ENCODE measurements at regions not wholly inside any gene's neighbourhood (a gene's known extent, or its start where the extent isn't known, plus 50 kb on each side); places are given as distances from the start of the nearest gene placed in this dataset.

DNA sequence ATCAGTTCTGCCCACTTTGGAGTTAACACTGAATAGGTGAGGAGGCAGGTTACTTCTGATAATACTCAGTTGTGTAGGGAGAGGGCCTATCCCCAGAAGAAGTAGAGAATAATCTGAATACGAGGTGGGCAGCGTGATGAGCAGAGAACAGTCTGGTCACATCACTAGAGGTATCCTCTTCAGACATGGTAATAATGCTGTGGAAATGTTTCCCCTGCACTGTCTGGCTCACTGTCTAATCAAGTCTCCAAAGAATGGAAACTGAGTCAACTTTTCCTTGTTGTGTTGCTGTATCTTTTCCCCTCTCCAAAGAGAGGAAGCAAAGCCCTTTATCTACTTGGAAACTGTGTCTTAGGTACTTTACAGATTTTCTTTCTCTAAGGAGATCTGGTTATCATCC is 110.9 kb upstream of the ANKRD55 start (continued):
- TF ChIP-seq, protein P1, sequence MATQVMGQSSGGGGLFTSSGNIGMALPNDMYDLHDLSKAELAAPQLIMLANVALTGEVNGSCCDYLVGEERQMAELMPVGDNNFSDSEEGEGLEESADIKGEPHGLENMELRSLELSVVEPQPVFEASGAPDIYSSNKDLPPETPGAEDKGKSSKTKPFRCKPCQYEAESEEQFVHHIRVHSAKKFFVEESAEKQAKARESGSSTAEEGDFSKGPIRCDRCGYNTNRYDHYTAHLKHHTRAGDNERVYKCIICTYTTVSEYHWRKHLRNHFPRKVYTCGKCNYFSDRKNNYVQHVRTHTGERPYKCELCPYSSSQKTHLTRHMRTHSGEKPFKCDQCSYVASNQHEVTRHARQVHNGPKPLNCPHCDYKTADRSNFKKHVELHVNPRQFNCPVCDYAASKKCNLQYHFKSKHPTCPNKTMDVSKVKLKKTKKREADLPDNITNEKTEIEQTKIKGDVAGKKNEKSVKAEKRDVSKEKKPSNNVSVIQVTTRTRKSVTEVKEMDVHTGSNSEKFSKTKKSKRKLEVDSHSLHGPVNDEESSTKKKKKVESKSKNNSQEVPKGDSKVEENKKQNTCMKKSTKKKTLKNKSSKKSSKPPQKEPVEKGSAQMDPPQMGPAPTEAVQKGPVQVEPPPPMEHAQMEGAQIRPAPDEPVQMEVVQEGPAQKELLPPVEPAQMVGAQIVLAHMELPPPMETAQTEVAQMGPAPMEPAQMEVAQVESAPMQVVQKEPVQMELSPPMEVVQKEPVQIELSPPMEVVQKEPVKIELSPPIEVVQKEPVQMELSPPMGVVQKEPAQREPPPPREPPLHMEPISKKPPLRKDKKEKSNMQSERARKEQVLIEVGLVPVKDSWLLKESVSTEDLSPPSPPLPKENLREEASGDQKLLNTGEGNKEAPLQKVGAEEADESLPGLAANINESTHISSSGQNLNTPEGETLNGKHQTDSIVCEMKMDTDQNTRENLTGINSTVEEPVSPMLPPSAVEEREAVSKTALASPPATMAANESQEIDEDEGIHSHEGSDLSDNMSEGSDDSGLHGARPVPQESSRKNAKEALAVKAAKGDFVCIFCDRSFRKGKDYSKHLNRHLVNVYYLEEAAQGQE (IDR thresholded peaks at IDR 0.05; ENCODE audit: low read depth, low read length), result no peak

DNA sequence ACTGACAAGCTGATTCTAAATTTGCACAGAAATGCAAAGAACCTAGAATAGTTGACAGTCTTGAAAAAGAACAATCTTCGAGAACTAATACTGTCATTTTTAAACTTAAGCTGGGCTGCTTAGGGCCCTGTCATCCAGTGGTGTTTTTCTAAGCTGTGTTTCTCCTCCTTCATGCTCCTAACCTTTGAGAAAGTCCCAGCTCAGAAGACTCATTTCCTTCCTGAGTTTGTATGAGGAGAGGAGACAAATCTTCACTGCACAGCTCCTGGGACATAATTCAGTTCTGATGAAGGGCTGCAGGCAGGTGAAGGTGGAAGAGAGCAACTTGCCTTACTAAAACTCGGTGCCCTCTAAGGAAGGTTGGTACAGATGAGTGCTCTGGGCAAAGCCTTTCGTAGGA is 109.5 kb upstream of the ANKRD55 start:
- H3K36me3 ChIP-seq (replicated peaks in 1 of 2; ENCODE audit: control insufficient read depth in 1 of 2, insufficient read depth in 2 of 2, low read length in 1 of 2), result no peaks in the 10 kb centered on the region
- H3K79me2 ChIP-seq (ENCODE audit: insufficient read depth), result no peaks in the 10 kb centered on the region
- DNase-seq, result no peak
- no peak for TF ChIP-seq SIN3A (IDR thresholded peaks at IDR 0.05; ENCODE audit: borderline replicate concordance, low read depth, low read length)
- no peak for TF ChIP-seq JUND (IDR thresholded peaks at IDR 0.05)
- TF ChIP-seq FOXJ3 (CRISPR knock-in tag; IDR thresholded peaks at IDR 0.05), result no peak
- TF ChIP-seq POLR2AphosphoS5 (IDR thresholded peaks at IDR 0.05; ENCODE audit: low read depth, low read length), result no peak
- TF ChIP-seq, protein P2, sequence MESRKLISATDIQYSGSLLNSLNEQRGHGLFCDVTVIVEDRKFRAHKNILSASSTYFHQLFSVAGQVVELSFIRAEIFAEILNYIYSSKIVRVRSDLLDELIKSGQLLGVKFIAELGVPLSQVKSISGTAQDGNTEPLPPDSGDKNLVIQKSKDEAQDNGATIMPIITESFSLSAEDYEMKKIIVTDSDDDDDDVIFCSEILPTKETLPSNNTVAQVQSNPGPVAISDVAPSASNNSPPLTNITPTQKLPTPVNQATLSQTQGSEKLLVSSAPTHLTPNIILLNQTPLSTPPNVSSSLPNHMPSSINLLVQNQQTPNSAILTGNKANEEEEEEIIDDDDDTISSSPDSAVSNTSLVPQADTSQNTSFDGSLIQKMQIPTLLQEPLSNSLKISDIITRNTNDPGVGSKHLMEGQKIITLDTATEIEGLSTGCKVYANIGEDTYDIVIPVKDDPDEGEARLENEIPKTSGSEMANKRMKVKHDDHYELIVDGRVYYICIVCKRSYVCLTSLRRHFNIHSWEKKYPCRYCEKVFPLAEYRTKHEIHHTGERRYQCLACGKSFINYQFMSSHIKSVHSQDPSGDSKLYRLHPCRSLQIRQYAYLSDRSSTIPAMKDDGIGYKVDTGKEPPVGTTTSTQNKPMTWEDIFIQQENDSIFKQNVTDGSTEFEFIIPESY (IDR thresholded peaks at IDR 0.05; ENCODE audit: borderline replicate concordance, low read depth), result no peak
- TF ChIP-seq ELF1 (IDR thresholded peaks at IDR 0.05), result no peak
- no peak for TF ChIP-seq GATA2 (CRISPR knock-in tag; IDR thresholded peaks at IDR 0.05)
- no peaks in the 10 kb centered on the region for H3K9me3 ChIP-seq
- no peaks in the 10 kb centered on the region for H4K20me1 ChIP-seq (ENCODE audit: insufficient read depth)
- H2AFZ ChIP-seq (ENCODE audit: low read depth), result no peak overlapping the region
- H3K4me3 ChIP-seq (ENCODE audit: low read depth in 2 of 2, low read length in 1 of 2), result no peak overlapping the region
- H3F3A ChIP-seq (replicated peaks; ENCODE audit: insufficient read depth), result no peaks in the 10 kb centered on the region
- POLR2A ChIA-PET, result no interaction called here
- H3K27ac ChIP-seq (ENCODE audit: low read depth in 2 of 2, low read length in 1 of 2), result no peak overlapping the region
- no peaks in the 10 kb centered on the region for H3K9me2 ChIP-seq
- 83% methylated on average over 3 of the region's 3 CpGs for WGBS (ENCODE audit: low lambda C conversion rate)
- no peaks in the 10 kb centered on the region for H3K27me3 ChIP-seq (ENCODE audit: insufficient read depth)
- H3K9ac ChIP-seq, result no peak overlapping the region
- H3K4me2 ChIP-seq, result no peak overlapping the region
- H3K4me1 ChIP-seq (ENCODE audit: control insufficient read depth in 1 of 2, insufficient read depth in 2 of 2, low read depth in 1 of 2, low read length in 1 of 2), result peaks cover 0 to 4% of the 10 kb centered on the region in 2 experiments; a peak in 2 of 4 replicates
- CTCF ChIA-PET, result no interaction called here

DNA sequence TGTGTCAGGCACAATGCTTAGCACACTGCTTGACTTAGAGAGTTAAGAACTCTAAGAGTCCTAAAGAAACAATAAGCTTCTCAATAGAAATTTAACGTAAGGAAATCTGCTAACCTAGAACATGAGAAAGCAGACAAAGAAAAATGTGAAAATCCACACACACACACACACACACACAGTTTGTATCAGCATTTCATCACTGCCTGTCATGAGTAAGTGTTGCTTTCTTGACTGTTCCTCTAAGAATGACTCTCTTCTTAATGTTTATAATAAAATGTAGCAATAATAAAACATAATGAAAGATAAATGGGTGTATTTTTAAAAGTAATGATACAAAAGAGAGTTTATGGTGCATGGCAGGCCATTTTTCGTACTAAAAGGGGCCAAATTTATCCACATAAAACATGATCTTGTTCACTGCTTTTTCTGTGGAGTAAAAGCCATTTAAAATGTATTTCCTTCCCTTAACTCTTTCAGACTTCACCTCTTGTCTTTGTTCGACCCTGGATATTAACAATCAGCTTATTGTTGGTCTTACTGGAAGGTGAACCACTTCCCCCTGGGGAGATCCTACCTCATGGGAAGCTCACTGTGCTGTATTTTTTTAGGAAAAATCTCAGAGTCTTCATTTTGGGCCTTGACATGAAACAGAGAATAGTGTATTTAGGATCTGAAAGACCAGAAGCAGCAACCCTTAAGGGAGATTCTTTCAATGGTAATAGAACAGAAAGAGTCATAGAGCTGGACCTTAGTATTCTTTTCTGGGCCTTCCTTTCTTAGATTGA is 107.3 kb upstream of the ANKRD55 start:
- ChIA-PET CTCF (no interaction called here), POLR2A (interaction anchor here (0.5 kb wide), 1 partner anchor 26 kb away, joined by 4 read pairs; no protein-coding TSS in a partner anchor)
- Histone ChIP-seq H3K4me3 (ENCODE audit: low read depth in 2 of 2, low read length in 1 of 2) (no peak overlapping the region), H3F3A (replicated peaks; ENCODE audit: insufficient read depth) (no peaks in the 10 kb centered on the region), H4K20me1 (ENCODE audit: insufficient read depth) (no peaks in the 10 kb centered on the region), H3K9me3 (no peaks in the 10 kb centered on the region), H3K79me2 (ENCODE audit: insufficient read depth) (no peaks in the 10 kb centered on the region), H3K4me1 (ENCODE audit: control insufficient read depth in 1 of 2, insufficient read depth in 2 of 2, low read depth in 1 of 2, low read length in 1 of 2) (peaks cover 0 to 2% of the 10 kb centered on the region in 2 experiments; a peak in 2 of 4 replicates), H2AFZ (ENCODE audit: low read depth) (no peak overlapping the region), H3K9ac (no peak overlapping the region), H3K4me2 (no peak overlapping the region), H3K9me2 (no peaks in the 10 kb centered on the region), H3K36me3 (replicated peaks in 1 of 2; ENCODE audit: control insufficient read depth in 1 of 2, insufficient read depth in 2 of 2, low read length in 1 of 2) (no peaks in the 10 kb centered on the region), H3K27ac (ENCODE audit: low read depth in 2 of 2, low read length in 1 of 2) (no peak overlapping the region), H3K27me3 (ENCODE audit: insufficient read depth) (no peaks in the 10 kb centered on the region)
- DNase-seq, result no peak
- WGBS (ENCODE audit: low lambda C conversion rate), result 56% methylated on average over 3 of the region's 3 CpGs
- TF ChIP-seq RFX5 (IDR thresholded peaks at IDR 0.05; ENCODE audit: low read length), result no peak
- TF ChIP-seq, protein P3, sequence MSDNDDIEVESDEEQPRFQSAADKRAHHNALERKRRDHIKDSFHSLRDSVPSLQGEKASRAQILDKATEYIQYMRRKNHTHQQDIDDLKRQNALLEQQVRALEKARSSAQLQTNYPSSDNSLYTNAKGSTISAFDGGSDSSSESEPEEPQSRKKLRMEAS (IDR thresholded peaks at IDR 0.05; ENCODE audit: low read depth), result no peak
- no peak for TF ChIP-seq MEF2A (IDR thresholded peaks at IDR 0.05; ENCODE audit: borderline replicate concordance, low read depth)
- no peak for TF ChIP-seq ELF1 (IDR thresholded peaks at IDR 0.05)
- TF ChIP-seq MXI1 (IDR thresholded peaks at IDR 0.05; ENCODE audit: low read depth, low read length), result no peak
- TF ChIP-seq, protein P2 (IDR thresholded peaks at IDR 0.05; ENCODE audit: borderline replicate concordance, low read depth), result no peak
- TF ChIP-seq, protein P4, sequence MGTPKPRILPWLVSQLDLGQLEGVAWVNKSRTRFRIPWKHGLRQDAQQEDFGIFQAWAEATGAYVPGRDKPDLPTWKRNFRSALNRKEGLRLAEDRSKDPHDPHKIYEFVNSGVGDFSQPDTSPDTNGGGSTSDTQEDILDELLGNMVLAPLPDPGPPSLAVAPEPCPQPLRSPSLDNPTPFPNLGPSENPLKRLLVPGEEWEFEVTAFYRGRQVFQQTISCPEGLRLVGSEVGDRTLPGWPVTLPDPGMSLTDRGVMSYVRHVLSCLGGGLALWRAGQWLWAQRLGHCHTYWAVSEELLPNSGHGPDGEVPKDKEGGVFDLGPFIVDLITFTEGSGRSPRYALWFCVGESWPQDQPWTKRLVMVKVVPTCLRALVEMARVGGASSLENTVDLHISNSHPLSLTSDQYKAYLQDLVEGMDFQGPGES (IDR thresholded peaks at IDR 0.05; ENCODE audit: low read depth, low read length), result no peak
- TF ChIP-seq, protein P5, sequence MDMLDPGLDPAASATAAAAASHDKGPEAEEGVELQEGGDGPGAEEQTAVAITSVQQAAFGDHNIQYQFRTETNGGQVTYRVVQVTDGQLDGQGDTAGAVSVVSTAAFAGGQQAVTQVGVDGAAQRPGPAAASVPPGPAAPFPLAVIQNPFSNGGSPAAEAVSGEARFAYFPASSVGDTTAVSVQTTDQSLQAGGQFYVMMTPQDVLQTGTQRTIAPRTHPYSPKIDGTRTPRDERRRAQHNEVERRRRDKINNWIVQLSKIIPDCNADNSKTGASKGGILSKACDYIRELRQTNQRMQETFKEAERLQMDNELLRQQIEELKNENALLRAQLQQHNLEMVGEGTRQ (IDR thresholded peaks at IDR 0.05; ENCODE audit: borderline replicate concordance, low read depth, low read length), result no peak
